ENCODE measurements at regions not wholly inside any gene's neighbourhood (a gene's known extent, or its start where the extent isn't known, plus 50 kb on each side); places are given as distances from the start of the nearest gene placed in this dataset.

- no peak for DNase-seq (ENCODE audit: low spot score)
Observed at GRCh38 chr1:94617134-94617805, 75.7 kb upstream of the F3 start.

GRCh38 chr1:94616506-94616905 is 74.9 kb upstream of the F3 start:
- no peak for DNase-seq (ENCODE audit: low spot score)

- DNase-seq (ENCODE audit: low spot score), result no peak
Observed at GRCh38 chr1:94614996-94615395, 73.4 kb upstream of the F3 start.

GRCh38 chr1:94614168-94614815 is 72.7 kb upstream of the F3 start:
- no peak for DNase-seq (ENCODE audit: low spot score)

- no peak for DNase-seq (ENCODE audit: low spot score)
Observed at GRCh38 chr1:94612525-94613204, 71.1 kb upstream of the F3 start.

GRCh38 chr1:94611681-94612475 is 70.3 kb upstream of the F3 start:
- no peak for DNase-seq (ENCODE audit: low spot score)

GRCh38 chr1:94609619-94610018 is 68.1 kb upstream of the F3 start:
- no peak for DNase-seq (ENCODE audit: low spot score)

GRCh38 chr1:94608852-94609530 is 67.4 kb upstream of the F3 start:
- no peak for DNase-seq (ENCODE audit: low spot score)

GRCh38 chr1:94608142-94608851 is 66.7 kb upstream of the F3 start:
- DNase-seq (ENCODE audit: low spot score), result no peak

- no peak for DNase-seq (ENCODE audit: low spot score)
Observed at GRCh38 chr1:94607398-94607797, 65.8 kb upstream of the F3 start.

GRCh38 chr1:94606471-94606870 is 64.9 kb upstream of the F3 start:
- no peak for DNase-seq (ENCODE audit: low spot score)

- DNase-seq (ENCODE audit: low spot score), result no peak
Observed at GRCh38 chr1:94603663-94604062, 62.1 kb upstream of the F3 start.

- no peak for DNase-seq (ENCODE audit: low spot score)
Observed at GRCh38 chr1:94602802-94603625, 61.5 kb upstream of the F3 start.

- DNase-seq (ENCODE audit: low spot score), result no peak
Observed at GRCh38 chr1:94602316-94602715, 60.8 kb upstream of the F3 start.

GRCh38 chr1:94600556-94600955 is 59.0 kb upstream of the F3 start:
- no peak for DNase-seq (ENCODE audit: low spot score)

- no peak for DNase-seq (ENCODE audit: low spot score)
Observed at GRCh38 chr1:94599095-94599813, 57.7 kb upstream of the F3 start.

- DNase-seq (ENCODE audit: low spot score), result no peak
Observed at GRCh38 chr1:94597701-94598100, 56.1 kb upstream of the F3 start.

GRCh38 chr1:94596260-94596659 is 54.7 kb upstream of the F3 start:
- DNase-seq (ENCODE audit: low spot score), result no peak

- no peak for DNase-seq (ENCODE audit: low spot score)
Observed at GRCh38 chr1:94595658-94596057, 54.1 kb upstream of the F3 start.

- DNase-seq (ENCODE audit: low spot score), result no peak
Observed at GRCh38 chr1:94593611-94594010, 52.1 kb upstream of the F3 start.
